Embryonic facial prominence (tissue), 1 donor: ENCODE measurements at regions not wholly inside any gene's neighbourhood (a gene's known extent, or its start where the extent isn't known, plus 50 kb on each side); places are given as distances from the start of the nearest gene placed in this dataset.
"Not testable (repeated sequence)": the region's sequence is repeated elsewhere in the genome, so short reads cannot be mapped to it uniquely, and the experiment has no call there.

Experiments used
- DNase-seq: peaks from one replicate; pipeline ENCODE4 v3.0.0-alpha.2; 2016; ENCODE audit errors: extremely low spot score

GRCh38 chr14:53216955-53217315 is 63.8 kb upstream of the DDHD1 start:
- not testable (repeated sequence) for DNase-seq

- not testable (repeated sequence) for DNase-seq
These were observed 63.4 kb upstream of the DDHD1 start for GRCh38 chr14:53216478-53216877.

- DNase-seq, result no peak
These were observed 62.0 kb upstream of the DDHD1 start for GRCh38 chr14:53215101-53215500.

GRCh38 chr14:53214384-53214783 is 61.3 kb upstream of the DDHD1 start:
- no peak for DNase-seq

- DNase-seq, result no peak
These were observed 60.6 kb upstream of the DDHD1 start for GRCh38 chr14:53213761-53214160.

- DNase-seq, result no peak
These were observed 56.2 kb upstream of the DDHD1 start for GRCh38 chr14:53209370-53209769.
